ENCODE measurements at regions not wholly inside any gene's neighbourhood (a gene's known extent, or its start where the extent isn't known, plus 50 kb on each side); places are given as distances from the start of the nearest gene placed in this dataset.

- TF ChIP-seq MLLT1 (IDR thresholded peaks at IDR 0.05) (no peak), CBX5 (IDR thresholded peaks at IDR 0.05; ENCODE audit: low read depth) (no peak), RCOR1 (conservative IDR thresholded peaks at IDR 0.05; ENCODE audit: low read depth, low read length) (no peak), YY1 (IDR thresholded peaks at IDR 0.05; ENCODE audit: low read depth, low read length) (no peak)
- TF ChIP-seq, protein P1, sequence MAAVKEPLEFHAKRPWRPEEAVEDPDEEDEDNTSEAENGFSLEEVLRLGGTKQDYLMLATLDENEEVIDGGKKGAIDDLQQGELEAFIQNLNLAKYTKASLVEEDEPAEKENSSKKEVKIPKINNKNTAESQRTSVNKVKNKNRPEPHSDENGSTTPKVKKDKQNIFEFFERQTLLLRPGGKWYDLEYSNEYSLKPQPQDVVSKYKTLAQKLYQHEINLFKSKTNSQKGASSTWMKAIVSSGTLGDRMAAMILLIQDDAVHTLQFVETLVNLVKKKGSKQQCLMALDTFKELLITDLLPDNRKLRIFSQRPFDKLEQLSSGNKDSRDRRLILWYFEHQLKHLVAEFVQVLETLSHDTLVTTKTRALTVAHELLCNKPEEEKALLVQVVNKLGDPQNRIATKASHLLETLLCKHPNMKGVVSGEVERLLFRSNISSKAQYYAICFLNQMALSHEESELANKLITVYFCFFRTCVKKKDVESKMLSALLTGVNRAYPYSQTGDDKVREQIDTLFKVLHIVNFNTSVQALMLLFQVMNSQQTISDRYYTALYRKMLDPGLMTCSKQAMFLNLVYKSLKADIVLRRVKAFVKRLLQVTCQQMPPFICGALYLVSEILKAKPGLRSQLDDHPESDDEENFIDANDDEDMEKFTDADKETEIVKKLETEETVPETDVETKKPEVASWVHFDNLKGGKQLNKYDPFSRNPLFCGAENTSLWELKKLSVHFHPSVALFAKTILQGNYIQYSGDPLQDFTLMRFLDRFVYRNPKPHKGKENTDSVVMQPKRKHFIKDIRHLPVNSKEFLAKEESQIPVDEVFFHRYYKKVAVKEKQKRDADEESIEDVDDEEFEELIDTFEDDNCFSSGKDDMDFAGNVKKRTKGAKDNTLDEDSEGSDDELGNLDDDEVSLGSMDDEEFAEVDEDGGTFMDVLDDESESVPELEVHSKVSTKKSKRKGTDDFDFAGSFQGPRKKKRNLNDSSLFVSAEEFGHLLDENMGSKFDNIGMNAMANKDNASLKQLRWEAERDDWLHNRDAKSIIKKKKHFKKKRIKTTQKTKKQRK (IDR thresholded peaks at IDR 0.05; ENCODE audit: low read depth, low read length), result no peak
Observed at GRCh38 chr21:26717146-26717739, 128.0 kb downstream of the ADAMTS1 start (continued).

- CTCF ChIA-PET, result no interaction called here
- Histone ChIP-seq H4K20me1 (ENCODE audit: control insufficient read depth, insufficient read depth) (no peaks in the 10 kb centered on the region), H2AFZ (ENCODE audit: control insufficient read depth, low read depth, low read length) (no peak overlapping the region), H3K27me3 (replicated peaks in 1 of 2; ENCODE audit: control insufficient read depth in 2 of 2, insufficient read depth in 2 of 2, low read length in 1 of 2) (no peaks in the 10 kb centered on the region), H3K4me2 (ENCODE audit: control insufficient read depth, insufficient read depth) (no peak overlapping the region), H3K9me3 (replicated peaks; ENCODE audit: control insufficient read depth, insufficient read depth, low read length) (no peaks in the 10 kb centered on the region), H3K4me1 (ENCODE audit: control insufficient read depth, insufficient read depth, low read length) (no peaks in the 10 kb centered on the region), H3K27ac (ENCODE audit: control insufficient read depth, insufficient read depth) (no peak overlapping the region), H3K4me3 (no peak overlapping the region), H3K9ac (ENCODE audit: control insufficient read depth, insufficient read depth, low read length) (no peak overlapping the region), H3K79me2 (ENCODE audit: control insufficient read depth, insufficient read depth, low read length) (no peaks in the 10 kb centered on the region), H3K36me3 (ENCODE audit: control insufficient read depth in 2 of 2, insufficient read depth in 2 of 2, low read length in 1 of 2) (no peaks in the 10 kb centered on the region)
- SMC1A ChIA-PET (ENCODE audit: uncharacterized antibody, unreplicated experiment), result no interaction called here
- TF ChIP-seq CTCF (IDR thresholded peaks at IDR 0.05 in 2 of 3, conservative IDR thresholded peaks at IDR 0.05 in 1 of 3; ENCODE audit: control insufficient read depth in 2 of 3, extremely low read depth in 1 of 3, insufficient read depth in 1 of 3, low read depth in 3 of 3, low read length in 3 of 3), result peak; percentile 50 to 54 (median 50); a peak in 5 of 6 replicates
- TF ChIP-seq RAD21 (IDR thresholded peaks at IDR 0.05; ENCODE audit: insufficient read depth, low read depth, low read length), result peak; percentile 32; the same call in 1 of the 2 replicates
- no peak for TF ChIP-seq SMAD5 (IDR thresholded peaks at IDR 0.05; ENCODE audit: low read depth)
- RAD21 ChIA-PET (ENCODE audit: unreplicated experiment), result no interaction called here
- no TSS peak for BruUV-seq (replicated peaks)
- intact Hi-C loops (cut with micrococcal nuclease; ENCODE audit: unreplicated experiment) (loop anchor here (5.0 kb wide), 2 partner anchors 819 to 1109 kb away; partner anchors contain the start of gene MRPL39), in situ Hi-C loops (cut with MboI) (loop anchor here (5.0 kb wide), 2 partner anchors 829 to 1109 kb away; partner anchors contain the start of gene MRPL39)
- 3% methylated on average over 7 of the region's 7 CpGs for WGBS (ENCODE audit: insufficient coverage, insufficient replicate concordance, low lambda C conversion rate, missing lambda C conversion rate)
- DNase-seq (ENCODE audit: low read depth, low spot score) (no peak), ATAC-seq (peak; percentile 29; the same call in 1 of the 3 replicates), FAIRE-seq (no peak)
- POLR2A ChIA-PET, result no interaction called here
Observed at GRCh38 chr21:26715878-26716506, 129.2 kb downstream of the ADAMTS1 start.

Data from GM12878 (cell line).